HG03097 (cell line): ENCODE measurements at regions not wholly inside any gene's neighbourhood (a gene's known extent, or its start where the extent isn't known, plus 50 kb on each side); places are given as distances from the start of the nearest gene placed in this dataset.

ENCODE experiments used
- ATAC-seq: cut with Tn5 transposase; IDR thresholded peaks from one replicate; pipeline ENCODE4 v1.9.1; 2021; ENCODE audit not compliant: unreplicated experiment, low FRiP score

GRCh38 chr14:101704140-101704539 lies 57.4 kb upstream of the PPP2R5C start:
- ATAC-seq, result no peak

DNA sequence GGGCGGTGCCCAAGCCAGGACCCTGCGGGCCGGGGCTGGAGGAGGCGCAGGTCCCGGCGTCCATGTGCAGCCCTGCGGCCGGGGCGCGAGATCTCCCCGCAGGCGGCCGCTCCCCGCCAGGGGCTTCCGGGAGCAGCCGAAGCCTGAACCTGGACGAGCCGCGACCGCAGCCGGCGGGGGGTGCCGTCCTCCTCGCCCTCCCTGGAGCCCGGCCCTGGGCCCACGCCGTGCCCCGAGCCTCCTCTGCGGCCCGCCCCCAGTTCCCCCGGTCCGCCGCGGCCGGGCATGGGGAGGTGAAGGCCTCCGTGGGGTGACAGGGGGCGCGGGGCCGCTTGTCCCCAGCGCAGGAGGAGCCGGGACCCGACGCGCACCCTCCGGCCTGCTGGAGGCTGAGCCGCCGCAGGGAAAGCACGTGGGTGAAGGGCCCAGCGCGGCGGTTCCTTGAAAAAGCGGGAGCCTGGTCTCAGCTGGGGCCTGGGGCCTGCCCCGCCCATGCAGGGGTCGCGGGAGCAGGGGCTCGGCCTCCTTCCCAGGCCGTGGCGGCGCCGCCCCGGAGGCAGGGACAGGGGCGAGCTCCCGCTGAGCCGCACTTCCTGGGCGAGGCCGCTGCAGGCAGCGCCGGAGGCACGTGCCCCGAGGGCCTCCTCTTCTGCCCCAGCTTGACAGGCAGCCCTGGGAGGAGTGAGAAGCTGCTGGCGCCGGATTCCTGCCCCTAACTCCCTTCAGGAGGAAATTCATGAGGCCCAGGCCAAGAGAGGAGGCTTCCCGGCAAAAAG lies 55.6 kb upstream of the PPP2R5C start:
- ATAC-seq, result no peak

DNA sequence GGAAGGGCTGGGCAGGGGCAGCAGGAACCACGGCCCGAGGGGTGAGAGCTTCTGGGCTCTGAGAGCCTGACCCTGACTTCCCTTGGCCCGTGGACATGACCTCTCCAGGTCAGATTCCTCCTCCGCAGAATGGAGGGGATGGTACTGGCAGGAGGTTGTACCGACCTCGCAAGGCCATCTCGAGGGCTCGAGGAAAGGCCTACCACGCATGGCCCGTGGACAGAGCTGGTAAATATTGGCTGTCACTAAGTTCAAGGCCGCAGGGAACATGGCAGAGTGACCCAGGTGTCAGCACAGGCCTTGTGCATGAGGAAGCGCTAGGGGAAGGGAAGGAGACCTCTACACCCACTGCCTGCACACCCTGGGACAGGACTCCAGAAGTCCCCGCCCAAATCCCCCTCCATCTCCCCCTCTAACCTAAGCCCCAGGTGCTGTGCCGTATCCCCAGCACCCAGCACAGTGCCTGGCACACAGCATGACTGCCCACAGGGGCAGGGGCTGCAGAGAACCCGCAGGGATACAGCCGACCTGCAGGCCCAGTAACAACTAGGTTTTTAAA lies 54.9 kb upstream of the PPP2R5C start:
- no peak for ATAC-seq

- no peak for ATAC-seq
These were observed 54.3 kb upstream of the PPP2R5C start for GRCh38 chr14:101707068-101707842.

GRCh38 chr14:101707863-101708620 lies 53.5 kb upstream of the PPP2R5C start:
- no peak for ATAC-seq

DNA sequence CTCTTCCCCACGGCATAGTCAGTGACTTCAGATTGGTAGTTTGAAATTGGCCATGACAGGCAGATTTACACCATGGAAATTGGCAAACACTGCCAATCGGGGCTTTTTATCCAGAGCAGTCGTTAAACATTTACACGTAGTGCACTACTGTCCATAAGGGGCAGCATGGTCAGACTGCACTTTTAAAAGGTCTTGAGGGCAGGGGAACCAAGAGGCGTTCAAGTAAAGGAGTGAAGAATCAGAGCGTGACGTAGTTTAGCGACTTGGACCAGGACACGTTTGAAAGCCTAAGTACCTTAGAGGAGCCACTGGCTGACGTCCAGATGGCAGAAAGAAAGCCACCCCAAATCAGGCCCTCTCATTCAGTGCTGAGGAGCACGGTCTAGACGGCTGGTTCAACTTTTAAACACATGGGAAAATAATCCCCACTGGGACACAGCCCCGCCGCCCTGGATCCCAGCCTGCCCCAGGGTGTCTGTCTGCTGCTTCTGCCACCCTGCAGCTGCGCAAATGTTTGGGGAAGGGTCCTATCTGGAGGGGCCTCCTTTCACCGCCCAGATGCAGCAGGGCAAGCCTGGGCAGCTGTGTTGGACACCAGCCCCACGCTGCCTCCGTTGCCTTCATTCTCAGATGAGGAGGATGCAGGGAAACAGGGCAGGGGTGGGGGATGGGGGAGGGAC lies 52.5 kb upstream of the PPP2R5C start:
- no peak for ATAC-seq

- no peak for ATAC-seq
These were observed 52.0 kb upstream of the PPP2R5C start for GRCh38 chr14:101709533-101709881.

GRCh38 chr14:101709962-101710931 lies 51.3 kb upstream of the PPP2R5C start:
- ATAC-seq, result no peak

DNA sequence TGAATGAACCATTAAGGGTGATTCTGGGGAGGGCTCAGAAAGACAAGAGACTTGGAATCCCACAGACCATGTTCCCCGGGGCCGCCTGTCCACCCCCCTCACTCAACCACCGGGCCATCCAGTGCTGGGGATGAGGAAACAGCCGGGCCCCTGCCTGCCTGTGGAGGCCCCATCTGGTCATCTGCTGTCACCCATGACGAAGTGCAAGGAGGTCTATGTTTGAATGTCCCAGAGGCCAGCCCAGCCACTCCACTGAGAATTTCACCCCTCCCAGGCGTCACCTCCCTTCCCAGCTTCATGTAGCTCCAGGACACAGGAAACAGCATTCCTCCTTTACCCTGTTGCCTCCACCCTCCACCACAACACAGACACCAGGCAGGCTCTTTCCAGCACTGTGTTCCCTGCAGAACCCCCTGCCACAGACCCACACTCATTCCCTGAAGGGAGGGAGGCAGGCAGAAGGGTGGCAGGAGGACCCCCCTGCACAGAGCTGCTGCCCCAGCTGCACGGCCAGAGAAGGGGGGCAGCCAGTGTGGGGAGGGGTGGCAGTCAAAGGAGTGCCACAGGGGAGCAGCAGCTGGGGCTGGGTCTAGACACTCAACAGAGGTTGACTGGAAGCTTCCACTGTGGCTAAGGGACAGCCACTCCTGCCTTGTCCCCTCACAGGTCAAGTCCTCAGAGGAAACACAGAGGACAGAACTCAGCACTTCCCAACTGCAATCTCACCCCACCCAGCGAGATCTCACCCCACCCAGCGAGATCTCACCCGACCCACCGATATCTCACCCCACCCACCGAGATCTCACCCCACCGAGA lies 50.3 kb upstream of the PPP2R5C start:
- ATAC-seq, result no peak
